SK-MEL-5 (cell line): ENCODE measurements at regions not wholly inside any gene's neighbourhood (a gene's known extent, or its start where the extent isn't known, plus 50 kb on each side); places are given as distances from the start of the nearest gene placed in this dataset.
"Not testable (repeated sequence)": the region's sequence is repeated elsewhere in the genome, so short reads cannot be mapped to it uniquely, and the experiment has no call there.

Source experiments
- DNase-seq: peaks from one replicate; pipeline ENCODE4 v3.0.0-alpha.2; 2016; ENCODE audit warnings: low read depth, low spot score
- in situ Hi-C: cut with HindIII; loops from 2 replicates; pipeline ENCODE4 v1.10.0; 2016; ENCODE audit warnings: low sequenced_read_pairs, high pct_unique_total_duplicates, low pct_unique_long_range_greater_than_20kb

DNA sequence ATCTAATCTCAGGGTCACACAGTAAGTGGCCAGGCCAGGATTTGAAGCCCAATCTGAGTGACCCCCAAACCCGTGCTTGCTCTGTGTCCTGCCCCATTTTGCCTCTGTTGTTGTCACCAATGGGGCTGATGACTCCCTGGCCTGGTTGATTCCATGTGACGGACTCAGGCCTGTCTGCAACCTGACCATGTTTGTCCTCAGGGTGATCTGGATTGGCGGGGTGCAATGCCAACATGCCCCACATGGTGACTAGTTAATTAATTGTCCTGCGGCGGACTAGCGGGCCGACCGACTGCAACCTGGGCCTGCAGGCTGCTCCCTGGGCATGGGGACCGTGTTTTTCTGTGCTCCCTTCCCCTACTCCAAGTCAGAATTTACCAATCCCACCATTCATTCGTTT lies 256.3 kb downstream of the MATN1 start:
- in situ Hi-C loops = no loop called here
- no peak for DNase-seq

GRCh38 chr1:30466610-30467009 lies 256.8 kb downstream of the MATN1 start:
- in situ Hi-C loops = no loop called here
- no peak for DNase-seq

- in situ Hi-C loops = no loop called here
- DNase-seq = no peak
Measured at GRCh38 chr1:30466026-30466425, 257.4 kb downstream of the MATN1 start.

DNA sequence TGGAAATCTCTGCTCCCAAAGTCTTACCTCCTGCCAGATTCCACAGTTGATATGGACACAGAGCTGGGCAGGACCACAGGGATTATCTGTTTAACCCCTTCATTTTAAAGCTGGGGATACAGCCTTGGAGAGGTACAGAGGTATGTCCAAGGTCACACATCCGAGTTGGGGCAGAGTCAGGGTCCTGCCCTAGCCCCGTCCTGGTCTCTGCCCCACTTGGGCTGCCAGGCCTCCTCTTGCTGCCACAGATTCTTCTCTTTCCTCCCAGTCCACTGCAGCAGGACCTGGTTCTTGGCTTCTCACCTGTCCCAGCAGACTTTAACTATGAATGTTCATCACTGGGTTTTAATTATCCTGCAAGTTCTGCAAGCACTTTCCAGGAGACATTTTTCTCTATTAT lies 258.3 kb downstream of the MATN1 start:
- in situ Hi-C loops = no loop called here
- no peak for DNase-seq

DNA sequence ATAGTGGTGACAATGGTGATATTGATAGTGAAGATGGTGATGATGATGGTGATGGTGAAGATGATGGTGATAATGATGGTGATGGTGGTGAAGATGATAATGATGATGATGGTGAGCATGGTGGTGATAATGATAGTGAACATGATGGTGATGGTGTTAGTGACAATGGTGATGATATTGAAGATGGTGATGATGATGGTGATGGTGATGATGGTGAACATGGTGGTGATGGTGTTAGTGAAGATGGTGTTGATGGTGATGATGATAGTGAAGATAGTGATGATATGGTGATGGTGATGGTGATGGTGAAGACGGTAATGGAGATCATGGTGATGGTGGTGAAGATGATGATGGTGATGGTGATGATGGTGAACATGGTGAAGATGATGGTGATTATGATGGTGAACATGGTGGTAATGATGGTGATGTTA lies 259.2 kb downstream of the MATN1 start:
- no peak for DNase-seq
- in situ Hi-C loops = no loop called here

- no peak for DNase-seq
- in situ Hi-C loops = no loop called here
Measured at GRCh38 chr1:30462826-30463425, 260.5 kb downstream of the MATN1 start.

- in situ Hi-C loops = no loop called here
- no peak for DNase-seq
Measured at GRCh38 chr1:30462166-30462565, 261.2 kb downstream of the MATN1 start.

DNA sequence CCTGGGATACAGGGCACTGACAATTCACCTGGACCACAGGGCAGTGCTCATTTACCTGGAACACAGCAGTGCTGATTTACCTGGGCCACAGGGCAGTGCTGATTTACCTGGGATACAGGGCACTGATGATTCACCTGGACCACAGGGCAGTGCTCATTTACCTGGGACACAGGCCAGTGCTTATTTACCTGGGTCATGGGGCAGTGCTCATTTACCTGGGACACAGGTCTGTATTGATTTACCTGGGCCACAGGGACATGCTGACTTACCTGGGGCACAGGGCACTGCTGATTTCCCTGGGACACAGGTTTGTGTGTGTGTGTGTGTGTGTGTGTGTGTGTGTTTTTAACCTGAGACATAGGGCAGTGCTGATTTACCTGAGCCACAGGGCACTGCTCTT lies 261.7 kb downstream of the MATN1 start:
- no peak for DNase-seq
- in situ Hi-C loops = no loop called here

DNA sequence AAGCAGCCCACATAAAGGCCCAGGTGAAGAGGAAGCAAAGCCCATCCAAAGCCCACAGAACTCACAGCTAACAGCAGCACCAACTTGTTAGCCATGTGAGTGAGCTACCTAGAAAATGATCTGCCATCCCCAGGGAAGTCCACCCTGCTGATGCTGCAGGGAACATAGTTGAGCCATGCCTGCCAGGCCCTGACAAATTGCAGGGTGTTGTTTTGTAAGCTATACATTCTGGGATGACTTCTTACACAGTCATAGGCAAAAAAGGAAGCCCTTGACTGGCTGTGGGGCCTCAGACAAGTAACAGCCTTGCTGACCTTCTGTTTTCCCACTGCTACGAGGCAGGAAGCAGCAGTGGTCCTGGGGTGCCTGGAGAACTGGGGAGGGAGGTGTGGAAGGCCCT lies 262.7 kb downstream of the MATN1 start:
- no peak for DNase-seq
- in situ Hi-C loops = no loop called here

DNA sequence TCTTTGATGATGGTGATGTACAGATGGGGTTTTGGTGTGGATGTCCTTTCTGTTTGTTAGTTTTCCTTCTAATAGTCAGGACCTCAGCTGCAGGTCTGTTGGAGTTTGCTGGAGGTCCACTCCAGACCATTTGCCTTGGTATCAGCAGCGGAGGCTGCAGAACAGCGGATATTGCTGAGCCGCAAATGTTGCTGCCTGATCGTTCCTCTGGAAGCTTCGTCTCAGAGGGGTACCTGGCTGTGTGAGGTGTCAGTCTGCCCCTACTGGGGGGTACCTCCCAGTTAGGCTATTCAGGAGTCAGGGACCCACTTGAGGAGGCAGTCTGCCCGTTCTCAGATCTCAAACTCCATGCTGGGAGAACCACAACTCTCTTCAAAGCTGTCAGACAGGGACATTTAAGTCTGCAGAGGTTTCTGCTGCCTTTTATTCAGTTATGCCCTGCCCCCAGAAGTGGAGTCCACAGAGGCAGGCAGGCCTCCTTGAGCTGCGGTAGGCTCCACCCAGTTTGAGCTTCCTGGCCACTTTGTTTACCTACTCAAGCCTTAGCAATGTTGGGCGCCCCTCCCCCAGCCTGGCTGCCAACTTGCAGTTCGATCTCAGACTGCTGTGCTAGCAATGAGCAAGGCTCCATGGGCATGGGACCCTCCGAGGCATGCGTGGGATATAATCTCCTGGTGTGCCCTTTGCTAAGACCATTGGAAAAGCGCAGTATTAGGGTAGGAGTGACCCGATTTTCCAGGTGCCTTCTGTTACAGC lies 264.5 kb downstream of the MATN1 start:
- in situ Hi-C loops, DNase-seq: not testable (repeated sequence)

DNA sequence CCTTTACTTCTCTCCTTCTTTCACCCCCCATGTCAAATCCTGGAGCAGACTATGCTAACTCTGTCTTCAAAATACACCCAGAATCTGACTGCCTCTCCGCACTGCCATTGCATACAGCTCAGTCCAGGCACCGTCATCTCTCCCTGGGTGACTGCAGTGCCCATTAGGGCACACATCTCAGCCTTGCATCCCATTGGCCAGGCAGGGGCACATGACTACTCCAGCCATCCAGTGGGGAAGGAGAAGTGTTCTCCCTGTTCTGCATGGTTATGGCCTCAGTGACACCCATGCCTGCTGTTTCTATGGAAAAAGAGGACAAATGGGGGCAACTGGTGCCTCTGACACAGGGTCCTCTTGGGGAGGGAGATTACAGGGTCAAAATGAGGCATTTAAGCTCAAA lies 270.5 kb downstream of the MATN1 start:
- DNase-seq = no peak
- in situ Hi-C loops = no loop called here

DNA sequence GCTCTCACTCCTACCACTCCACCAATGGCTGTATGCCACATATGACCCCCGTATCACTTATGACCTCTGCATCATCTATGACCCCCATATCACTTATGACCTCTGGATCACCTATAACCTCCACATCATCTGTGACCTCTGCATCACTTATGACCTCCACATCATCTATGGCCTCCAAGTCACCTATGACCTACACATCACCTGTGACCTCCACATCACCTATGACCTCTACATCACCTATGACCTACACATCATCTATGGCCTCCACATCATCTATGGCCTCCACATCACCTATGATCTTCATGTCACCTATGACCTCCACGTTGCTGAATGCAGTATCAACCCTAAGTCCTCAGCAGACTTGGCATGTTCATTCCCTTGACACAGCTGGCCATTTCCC lies 271.2 kb downstream of the MATN1 start:
- no peak for DNase-seq
- in situ Hi-C loops = no loop called here

DNA sequence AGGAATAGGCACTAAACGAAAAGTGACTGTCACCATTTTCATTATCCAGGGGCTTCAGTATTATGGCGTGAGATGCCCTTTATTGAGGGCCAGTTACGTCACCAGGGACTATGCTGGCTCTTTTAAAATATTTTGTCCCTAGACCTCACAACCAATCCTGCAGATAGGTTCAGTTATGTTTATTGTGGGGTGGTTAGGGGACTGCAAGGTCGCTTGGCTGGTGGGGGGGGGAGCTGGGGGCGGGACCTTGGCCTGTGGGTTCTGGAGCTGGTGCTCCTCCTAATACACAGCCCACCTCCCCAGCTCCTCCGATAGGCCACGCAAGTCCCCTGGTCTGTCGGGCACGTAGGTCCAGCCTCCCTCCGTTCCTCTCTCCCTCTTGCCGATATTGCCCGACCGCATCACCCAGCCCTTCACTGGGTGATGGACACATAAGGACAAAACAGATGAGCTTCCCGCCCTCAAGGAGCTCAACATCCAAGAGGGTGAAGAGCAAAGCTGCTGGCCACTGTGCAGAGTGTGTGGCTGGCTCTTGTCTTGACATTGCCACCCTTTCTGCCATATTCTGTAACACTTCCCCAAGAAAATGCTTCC lies 271.8 kb downstream of the MATN1 start:
- DNase-seq = no peak
- in situ Hi-C loops = no loop called here

- no peak for DNase-seq
Measured at GRCh38 chr1:30450818-30451233, 272.6 kb downstream of the MATN1 start.

GRCh38 chr1:30450148-30450817 lies 273.1 kb downstream of the MATN1 start:
- DNase-seq = no peak
- in situ Hi-C loops = no loop called here

More at GRCh38 chr1:30450818-30451233, 272.6 kb downstream of the MATN1 start:
- in situ Hi-C loops = no loop called here

DNA sequence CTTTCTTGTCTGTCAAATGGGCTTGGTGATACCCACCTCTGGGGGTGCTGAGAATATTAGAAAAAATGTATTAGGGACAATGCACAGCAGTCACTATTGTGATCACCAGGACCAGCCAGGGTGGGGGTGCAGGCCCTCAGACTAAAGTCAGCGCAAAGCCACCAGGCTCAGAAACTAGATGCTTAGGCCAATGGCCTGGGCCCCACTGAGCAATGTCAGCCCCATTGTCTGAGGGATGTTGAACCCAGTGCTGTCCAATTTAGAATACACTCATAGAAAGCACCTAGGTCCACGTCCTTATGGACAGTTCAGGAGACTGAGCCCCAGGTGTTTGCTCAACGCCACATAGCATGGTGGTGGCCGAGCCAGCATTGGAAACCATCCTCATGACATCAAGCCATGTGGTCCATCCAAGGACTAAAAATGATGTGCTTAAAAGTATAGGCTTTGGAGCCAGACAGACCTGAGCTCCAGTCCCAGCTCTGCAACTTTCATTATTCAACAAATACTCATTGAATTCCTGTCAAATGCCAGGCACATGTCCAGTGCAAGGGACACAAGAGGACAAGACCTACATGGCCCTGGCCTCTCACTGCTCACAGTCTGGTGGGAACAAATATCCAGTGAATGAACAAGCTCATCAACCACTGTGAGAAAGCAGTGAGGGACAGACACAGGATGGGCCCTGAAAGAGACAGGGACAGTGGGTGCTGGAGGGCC lies 273.8 kb downstream of the MATN1 start:
- DNase-seq = no peak
- in situ Hi-C loops = no loop called here

DNA sequence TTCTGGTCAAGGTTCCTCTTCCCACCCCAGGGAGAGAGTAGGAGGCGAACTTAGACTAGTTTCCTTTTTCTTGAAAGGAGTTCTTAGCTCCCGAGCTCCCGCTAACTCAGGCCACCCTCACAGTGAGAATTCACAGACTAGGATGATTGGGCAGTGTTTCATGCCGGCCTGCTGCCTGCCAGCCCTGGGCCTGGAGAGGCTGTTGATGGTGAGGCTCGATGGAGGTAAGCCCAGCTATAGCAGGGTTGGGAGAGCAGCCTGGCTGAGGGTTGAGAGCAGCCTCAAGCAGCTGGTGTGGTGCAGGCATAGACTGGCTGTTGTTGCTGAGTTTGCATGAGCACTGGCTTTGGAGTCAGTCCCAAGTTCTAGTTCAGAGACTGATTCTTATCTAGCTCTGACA lies 274.4 kb downstream of the MATN1 start:
- DNase-seq = no peak
- in situ Hi-C loops = no loop called here

DNA sequence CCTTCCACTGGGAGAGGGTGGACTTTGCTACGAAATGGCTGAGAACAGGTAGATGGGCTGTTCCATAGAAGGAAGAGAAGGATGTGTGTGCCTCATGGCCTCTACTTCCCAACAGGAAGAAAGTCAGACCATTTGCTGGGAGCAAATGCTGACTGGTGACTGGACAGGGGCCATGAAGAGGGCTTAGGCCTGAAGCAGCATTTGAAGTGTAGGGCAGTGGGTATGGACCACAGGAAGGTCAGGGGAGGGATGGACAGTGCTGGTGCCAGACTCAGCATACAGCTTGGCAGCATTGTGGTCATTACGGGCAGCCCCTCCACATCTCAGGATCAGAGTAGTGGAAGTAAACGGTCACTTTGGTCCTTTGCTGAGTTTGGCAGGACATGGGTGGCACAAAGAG lies 275.7 kb downstream of the MATN1 start:
- in situ Hi-C loops = no loop called here
- DNase-seq = no peak
